ENCODE measurements at regions not wholly inside any gene's neighbourhood (a gene's known extent, or its start where the extent isn't known, plus 50 kb on each side); places are given as distances from the start of the nearest gene placed in this dataset.

GRCh38 chr14:79960288-79960687 is 251.0 kb downstream of the DIO2 start:
- TF ChIP-seq CTCF (conservative IDR thresholded peaks at IDR 0.05; ENCODE audit: low read length): no peak
- TF ChIP-seq EZH2phosphoT487 (IDR thresholded peaks at IDR 0.05; ENCODE audit: borderline replicate concordance, low read depth, low read length): no peak

All from OCI-LY7 (cell line).